ENCODE measurements at regions not wholly inside any gene's neighbourhood (a gene's known extent, or its start where the extent isn't known, plus 50 kb on each side); places are given as distances from the start of the nearest gene placed in this dataset.
A peak's percentile ranks its signal among the peaks of the same experiment; 100 is the strongest.

DNA sequence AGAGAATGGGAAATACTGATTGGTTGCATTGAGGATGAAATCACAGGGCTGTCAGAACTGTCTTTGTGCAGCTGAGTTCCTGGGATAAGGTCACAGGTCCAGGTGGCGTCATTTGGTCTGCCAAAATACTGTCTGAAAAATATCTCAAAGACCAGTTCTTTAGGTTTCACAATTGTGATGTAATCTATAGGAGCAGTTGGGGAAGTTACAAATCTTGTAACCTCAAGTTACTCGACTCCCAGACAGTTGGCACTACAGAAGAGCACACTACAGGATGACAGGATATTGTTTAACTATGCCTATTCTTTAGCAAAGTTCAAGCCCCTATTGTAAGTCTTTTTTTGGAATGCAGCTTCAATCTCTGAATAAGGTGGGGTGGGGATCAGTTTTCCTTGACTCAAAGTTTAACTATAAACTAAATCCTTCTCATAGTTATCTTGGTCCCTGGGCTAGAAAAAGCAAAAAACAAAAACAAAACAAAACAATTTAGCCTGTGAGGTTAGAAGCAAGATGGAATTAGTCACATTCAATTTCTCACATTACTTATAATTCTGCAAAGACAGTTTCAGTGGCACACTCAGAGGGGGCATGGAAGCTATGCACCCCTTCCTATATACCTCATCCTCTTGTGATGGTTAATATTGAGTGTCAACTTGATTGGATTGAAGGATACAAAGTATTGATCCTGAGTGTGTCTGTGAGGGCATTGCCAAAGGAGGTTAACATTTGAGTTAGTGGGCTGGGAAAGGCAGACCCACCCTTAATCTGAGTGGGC, 276.0 kb downstream of the AUH start:
- Histone ChIP-seq H3K27me3 (ENCODE audit: control insufficient read depth, insufficient read depth, low read length) (no peaks in the 10 kb centered on the region), H3K4me3 (ENCODE audit: low read depth, low read length) (no peak overlapping the region), H3K36me3 (ENCODE audit: control insufficient read depth, insufficient read depth, low read length) (no peaks in the 10 kb centered on the region)
- DNase-seq (ENCODE audit: low read depth): no peak
- POLR2A ChIA-PET: no interaction called here
- CTCF ChIA-PET: interaction anchor here (1.3 kb wide), 1 partner anchor 10 kb away, joined by 3 read pairs; no protein-coding TSS in a partner anchor
- no peak for TF ChIP-seq CTCF (IDR thresholded peaks at IDR 0.05; ENCODE audit: insufficient read depth, low read depth, low read length)

DNA sequence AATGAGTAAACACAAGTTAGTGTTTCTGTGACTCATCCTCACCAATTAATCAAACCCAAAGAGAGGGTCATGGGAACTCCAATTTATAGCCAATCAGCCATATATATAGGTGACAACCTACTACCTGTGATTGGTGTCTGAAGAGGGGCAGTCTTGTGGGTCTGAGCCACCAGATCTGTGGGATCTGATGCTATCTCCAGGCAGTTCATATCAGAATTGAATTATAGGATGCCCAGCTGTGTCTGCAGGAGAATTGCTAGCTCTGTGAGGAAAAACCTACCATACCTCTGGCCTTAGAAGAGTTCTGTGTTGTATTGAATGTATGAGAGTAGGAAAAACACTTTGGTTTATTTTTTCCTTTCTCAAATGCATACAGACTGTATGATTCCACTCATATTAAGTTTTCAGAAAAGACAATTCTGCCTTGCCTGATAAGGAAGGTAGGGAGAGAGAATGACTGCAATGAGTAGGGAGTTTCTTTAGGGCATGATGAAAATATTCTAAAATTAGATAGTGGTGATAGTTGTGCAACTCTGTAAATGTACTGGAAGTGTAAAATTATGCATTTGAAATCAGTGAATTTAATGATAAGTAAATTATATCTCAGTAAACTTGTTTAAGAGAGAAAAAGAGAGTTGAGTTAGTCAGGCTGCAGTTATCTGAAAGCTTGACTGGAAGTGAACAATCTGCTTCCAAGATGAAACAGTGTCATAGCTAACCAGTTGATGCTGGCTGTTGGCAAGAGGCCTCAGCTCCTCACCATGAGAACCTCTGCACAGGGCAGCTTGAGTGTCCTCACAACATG, 274.9 kb downstream of the AUH start:
- POLR2A ChIA-PET: no interaction called here
- no peak for DNase-seq (ENCODE audit: low read depth)
- Histone ChIP-seq H3K36me3 (ENCODE audit: control insufficient read depth, insufficient read depth, low read length) (no peaks in the 10 kb centered on the region), H3K27me3 (ENCODE audit: control insufficient read depth, insufficient read depth, low read length) (no peaks in the 10 kb centered on the region), H3K4me3 (ENCODE audit: low read depth, low read length) (no peak overlapping the region)
- no peak for TF ChIP-seq CTCF (IDR thresholded peaks at IDR 0.05; ENCODE audit: insufficient read depth, low read depth, low read length)
- CTCF ChIA-PET: interaction anchor here (1.0 kb wide), 2 partner anchors 10 to 171 kb away, joined by 3 read pairs; no protein-coding TSS in a partner anchor

GRCh38 chr9:91087462-91087759, 274.3 kb downstream of the AUH start:
- no peak for TF ChIP-seq CTCF (IDR thresholded peaks at IDR 0.05; ENCODE audit: insufficient read depth, low read depth, low read length)
- POLR2A ChIA-PET: no interaction called here
- H3K27me3 ChIP-seq (ENCODE audit: control insufficient read depth, insufficient read depth, low read length): no peaks in the 10 kb centered on the region
- no peaks in the 10 kb centered on the region for H3K36me3 ChIP-seq (ENCODE audit: control insufficient read depth, insufficient read depth, low read length)
- no peak overlapping the region for H3K4me3 ChIP-seq (ENCODE audit: low read depth, low read length)
- no peak for DNase-seq (ENCODE audit: low read depth)
- CTCF ChIA-PET: interaction anchor here (1.0 kb wide), 1 partner anchor 10 kb away, joined by 3 read pairs; no protein-coding TSS in a partner anchor

GRCh38 chr9:91089405-91090129, 272.2 kb downstream of the AUH start:
- POLR2A ChIA-PET: interaction anchor here (0.6 kb wide), 1 partner anchor 56 kb away, joined by 3 read pairs; no protein-coding TSS in a partner anchor
- H3K36me3 ChIP-seq (ENCODE audit: control insufficient read depth, insufficient read depth, low read length): no peaks in the 10 kb centered on the region
- CTCF ChIA-PET: interaction anchor here (0.6 to 2.4 kb wide), 17 partner anchors 9 to 337 kb away, joined by 3 to 15 read pairs (median 3); partner anchors contain the start of gene AUH
- TF ChIP-seq CTCF (IDR thresholded peaks at IDR 0.05; ENCODE audit: insufficient read depth, low read depth, low read length): peak; percentile 54
- H3K4me3 ChIP-seq (ENCODE audit: low read depth, low read length): no peak overlapping the region
- no peak for DNase-seq (ENCODE audit: low read depth)
- H3K27me3 ChIP-seq (ENCODE audit: control insufficient read depth, insufficient read depth, low read length): no peaks in the 10 kb centered on the region

DNA sequence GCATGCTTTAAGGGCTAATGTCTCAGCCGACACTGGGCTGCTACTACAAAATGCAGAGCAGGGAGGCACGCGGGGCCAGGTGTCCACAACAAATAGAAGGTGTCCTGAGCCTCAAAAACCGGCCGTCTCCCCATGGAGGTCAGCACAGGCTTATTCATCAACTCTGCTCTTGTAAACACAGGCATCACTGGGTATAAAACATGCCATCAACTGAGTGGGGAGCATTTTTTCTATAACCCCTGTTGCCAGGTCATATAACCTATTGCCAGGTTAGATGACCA, 271.6 kb downstream of the AUH start:
- ChIA-PET CTCF (interaction anchor here (0.6 to 2.4 kb wide), 14 partner anchors 8 to 336 kb away, joined by 3 to 15 read pairs (median 4); partner anchors contain the start of gene AUH), POLR2A (no interaction called here)
- TF ChIP-seq CTCF (IDR thresholded peaks at IDR 0.05; ENCODE audit: insufficient read depth, low read depth, low read length): no peak
- no peak overlapping the region for H3K4me3 ChIP-seq (ENCODE audit: low read depth, low read length)
- H3K36me3 ChIP-seq (ENCODE audit: control insufficient read depth, insufficient read depth, low read length): no peaks in the 10 kb centered on the region
- no peaks in the 10 kb centered on the region for H3K27me3 ChIP-seq (ENCODE audit: control insufficient read depth, insufficient read depth, low read length)
- DNase-seq (ENCODE audit: low read depth): no peak
